ENCODE measurements at regions not wholly inside any gene's neighbourhood (a gene's known extent, or its start where the extent isn't known, plus 50 kb on each side); places are given as distances from the start of the nearest gene placed in this dataset.
"Not testable (repeated sequence)": the region's sequence is repeated elsewhere in the genome, so short reads cannot be mapped to it uniquely, and the experiment has no call there.

- H3K4me1 ChIP-seq (replicated peaks); H3K27me3 ChIP-seq (replicated peaks); DNase-seq (ENCODE audit: low read depth in 1 of 2, low spot score in 2 of 2); H3K9me3 ChIP-seq (replicated peaks); H3K27ac ChIP-seq; H3K36me3 ChIP-seq; H3K4me3 ChIP-seq: not testable (repeated sequence)
Observed at GRCh38 chr4:116112861-116113260, 972.5 kb downstream of the TRAM1L1 start.

- Histone ChIP-seq H3K27me3 (replicated peaks) (no peaks in the 10 kb centered on the region), H3K4me1 (replicated peaks) (no peaks in the 10 kb centered on the region), H3K4me3 (no peak overlapping the region), H3K9me3 (replicated peaks) (no peaks in the 10 kb centered on the region), H3K27ac (no peak overlapping the region), H3K36me3 (no peaks in the 10 kb centered on the region)
- no peak for DNase-seq (ENCODE audit: low read depth in 1 of 2, low spot score in 2 of 2)
Observed at GRCh38 chr4:116110713-116111112, 974.7 kb downstream of the TRAM1L1 start.

GRCh38 chr4:116108606-116109005 lies 976.8 kb downstream of the TRAM1L1 start:
- Histone ChIP-seq H3K4me3 (no peak overlapping the region), H3K9me3 (replicated peaks) (no peaks in the 10 kb centered on the region), H3K27ac (no peak overlapping the region), H3K4me1 (replicated peaks) (no peaks in the 10 kb centered on the region), H3K27me3 (replicated peaks) (no peaks in the 10 kb centered on the region), H3K36me3 (no peaks in the 10 kb centered on the region)
- DNase-seq (ENCODE audit: low read depth in 1 of 2, low spot score in 2 of 2), result no peak

- Histone ChIP-seq H3K4me1 (replicated peaks) (no peaks in the 10 kb centered on the region), H3K4me3 (no peak overlapping the region), H3K27ac (no peak overlapping the region), H3K27me3 (replicated peaks) (no peaks in the 10 kb centered on the region), H3K36me3 (no peaks in the 10 kb centered on the region), H3K9me3 (replicated peaks) (no peaks in the 10 kb centered on the region; the same call in 1 of the 2 replicates)
- DNase-seq (ENCODE audit: low read depth in 1 of 2, low spot score in 2 of 2), result no peak
Observed at GRCh38 chr4:116101321-116101720, 984.1 kb downstream of the TRAM1L1 start.

- Histone ChIP-seq H3K36me3 (no peaks in the 10 kb centered on the region), H3K9me3 (replicated peaks) (no peaks in the 10 kb centered on the region; the same call in 1 of the 2 replicates), H3K27me3 (replicated peaks) (no peaks in the 10 kb centered on the region), H3K4me3 (no peak overlapping the region), H3K4me1 (replicated peaks) (no peaks in the 10 kb centered on the region), H3K27ac (no peak overlapping the region)
- DNase-seq (ENCODE audit: low read depth in 1 of 2, low spot score in 2 of 2), result no peak
Observed at GRCh38 chr4:116099596-116099995, 985.8 kb downstream of the TRAM1L1 start.

- not testable (repeated sequence) for DNase-seq (ENCODE audit: low read depth in 1 of 2, low spot score in 2 of 2); H3K27ac ChIP-seq
Observed at GRCh38 chr4:116097353-116097752, 983.9 kb upstream of the NDST4 start.

GRCh38 chr4:116092961-116093360 lies 979.5 kb upstream of the NDST4 start:
- Histone ChIP-seq H3K4me3 (no peak overlapping the region), H3K4me1 (replicated peaks) (no peaks in the 10 kb centered on the region), H3K27me3 (replicated peaks) (no peaks in the 10 kb centered on the region), H3K9me3 (replicated peaks) (no peaks in the 10 kb centered on the region), H3K36me3 (no peaks in the 10 kb centered on the region), H3K27ac (no peak overlapping the region)
- no peak for DNase-seq (ENCODE audit: low read depth in 1 of 2, low spot score in 2 of 2)

More at GRCh38 chr4:116097353-116097752, 983.9 kb upstream of the NDST4 start:
- H3K9me3 ChIP-seq (replicated peaks); H3K4me1 ChIP-seq (replicated peaks); H3K4me3 ChIP-seq; H3K36me3 ChIP-seq; H3K27me3 ChIP-seq (replicated peaks): not testable (repeated sequence)

GRCh38 chr4:116088771-116089170 lies 975.4 kb upstream of the NDST4 start:
- Histone ChIP-seq H3K4me1 (replicated peaks) (no peaks in the 10 kb centered on the region), H3K27ac (no peak overlapping the region), H3K9me3 (replicated peaks) (no peaks in the 10 kb centered on the region), H3K27me3 (replicated peaks) (no peaks in the 10 kb centered on the region; the same call in 1 of the 2 replicates), H3K4me3 (no peak overlapping the region), H3K36me3 (no peaks in the 10 kb centered on the region)
- DNase-seq (ENCODE audit: low read depth in 1 of 2, low spot score in 2 of 2), result no peak

GRCh38 chr4:116082808-116083366 lies 969.5 kb upstream of the NDST4 start:
- DNase-seq (ENCODE audit: low read depth in 1 of 2, low spot score in 2 of 2), result no peak
- H3K27ac ChIP-seq, result no peak overlapping the region
- no peaks in the 10 kb centered on the region for H3K9me3 ChIP-seq (replicated peaks)

GRCh38 chr4:116073051-116073450 lies 959.6 kb upstream of the NDST4 start:
- no peak for DNase-seq (ENCODE audit: low read depth in 1 of 2, low spot score in 2 of 2)
- H3K9me3 ChIP-seq (replicated peaks), result no peaks in the 10 kb centered on the region
- no peak overlapping the region for H3K4me3 ChIP-seq
- H3K36me3 ChIP-seq, result no peaks in the 10 kb centered on the region
- no peaks in the 10 kb centered on the region for H3K4me1 ChIP-seq (replicated peaks)
- no peak overlapping the region for H3K27ac ChIP-seq
- no peaks in the 10 kb centered on the region for H3K27me3 ChIP-seq (replicated peaks)

More at GRCh38 chr4:116082808-116083366, 969.5 kb upstream of the NDST4 start:
- Histone ChIP-seq H3K27me3 (replicated peaks) (no peaks in the 10 kb centered on the region; the same call in 1 of the 2 replicates), H3K4me3 (no peak overlapping the region), H3K36me3 (no peaks in the 10 kb centered on the region), H3K4me1 (replicated peaks) (no peaks in the 10 kb centered on the region)

GRCh38 chr4:116070283-116070682 lies 956.9 kb upstream of the NDST4 start:
- H3K36me3 ChIP-seq, result no peaks in the 10 kb centered on the region
- H3K9me3 ChIP-seq (replicated peaks), result no peaks in the 10 kb centered on the region
- H3K4me3 ChIP-seq, result no peak overlapping the region
- H3K27ac ChIP-seq, result no peak overlapping the region
- no peaks in the 10 kb centered on the region for H3K4me1 ChIP-seq (replicated peaks)
- no peak for DNase-seq (ENCODE audit: low read depth in 1 of 2, low spot score in 2 of 2)
- no peaks in the 10 kb centered on the region for H3K27me3 ChIP-seq (replicated peaks)

- no peaks in the 10 kb centered on the region for H3K36me3 ChIP-seq
- no peaks in the 10 kb centered on the region for H3K4me1 ChIP-seq (replicated peaks)
- H3K4me3 ChIP-seq, result no peak overlapping the region
Observed at GRCh38 chr4:116066711-116067245, 953.4 kb upstream of the NDST4 start.

GRCh38 chr4:116064331-116064730 lies 950.9 kb upstream of the NDST4 start:
- no peak for DNase-seq (ENCODE audit: low read depth in 1 of 2, low spot score in 2 of 2)
- Histone ChIP-seq H3K4me1 (replicated peaks) (no peaks in the 10 kb centered on the region), H3K4me3 (no peak overlapping the region), H3K27ac (no peak overlapping the region), H3K36me3 (no peaks in the 10 kb centered on the region), H3K9me3 (replicated peaks) (no peaks in the 10 kb centered on the region), H3K27me3 (replicated peaks) (no peaks in the 10 kb centered on the region)

More at GRCh38 chr4:116066711-116067245, 953.4 kb upstream of the NDST4 start:
- no peaks in the 10 kb centered on the region for H3K27me3 ChIP-seq (replicated peaks)
- no peaks in the 10 kb centered on the region for H3K9me3 ChIP-seq (replicated peaks)
- DNase-seq (ENCODE audit: low read depth in 1 of 2, low spot score in 2 of 2), result no peak
- H3K27ac ChIP-seq, result no peak overlapping the region

GRCh38 chr4:116059361-116059760 lies 945.9 kb upstream of the NDST4 start:
- DNase-seq (ENCODE audit: low read depth in 1 of 2, low spot score in 2 of 2), result no peak
- no peaks in the 10 kb centered on the region for H3K4me1 ChIP-seq (replicated peaks)
- H3K27me3 ChIP-seq (replicated peaks), result no peaks in the 10 kb centered on the region
- H3K9me3 ChIP-seq (replicated peaks), result no peaks in the 10 kb centered on the region
- H3K4me3 ChIP-seq, result no peak overlapping the region
- no peaks in the 10 kb centered on the region for H3K36me3 ChIP-seq
- no peak overlapping the region for H3K27ac ChIP-seq

GRCh38 chr4:116058129-116058528 lies 944.7 kb upstream of the NDST4 start:
- Histone ChIP-seq H3K4me3 (no peak overlapping the region), H3K4me1 (replicated peaks) (no peaks in the 10 kb centered on the region), H3K27me3 (replicated peaks) (no peaks in the 10 kb centered on the region), H3K36me3 (no peaks in the 10 kb centered on the region), H3K27ac (no peak overlapping the region), H3K9me3 (replicated peaks) (no peaks in the 10 kb centered on the region)
- DNase-seq (ENCODE audit: low read depth in 1 of 2, low spot score in 2 of 2), result no peak
